MM.1S (cell line): ENCODE measurements at regions not wholly inside any gene's neighbourhood (a gene's known extent, or its start where the extent isn't known, plus 50 kb on each side); places are given as distances from the start of the nearest gene placed in this dataset.

Experiments used
- EZH2 ChIP-seq: fragments of 300-600 bp; sonication (generic); optimal IDR thresholded peaks from 2 replicates; pipeline ENCODE3; 2017; ENCODE audit warnings: low read depth, mild to moderate bottlenecking, antibody characterized with exemption, low read length, mixed read lengths
- EZH2phosphoT487 ChIP-seq: fragments of 300-600 bp; sonication (generic); IDR thresholded peaks from 2 replicates; pipeline ENCODE4 v1.6.1; 2018; ENCODE audit warnings: antibody characterized with exemption, low read length
- TF ChIP-seq, protein P1 (sequence below): fragments of 300-600 bp; sonication (generic); IDR thresholded peaks from 2 replicates; pipeline ENCODE4 v1.5.1; 2016; ENCODE audit warnings: antibody characterized with exemption, low read length, mixed read lengths

DNA sequence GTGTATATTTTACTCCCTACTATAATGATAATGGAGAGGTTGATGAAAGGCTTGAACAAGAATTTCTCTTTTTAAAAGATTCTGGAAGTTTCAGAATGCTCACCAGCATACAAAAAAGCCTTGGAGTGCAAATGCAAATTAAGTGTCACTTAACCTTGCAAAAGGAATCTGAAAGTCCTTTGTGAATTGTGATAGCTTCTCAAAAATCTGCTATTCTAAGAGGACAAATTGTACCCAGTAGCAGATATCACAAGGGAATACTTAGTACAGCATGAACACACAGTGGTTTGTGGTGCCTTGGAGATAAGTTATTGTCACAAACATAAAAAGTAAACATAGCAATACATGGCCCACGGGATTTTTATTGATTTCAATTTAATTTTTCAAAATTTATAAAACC, 1208.3 kb upstream of the B3GALT2 start:
- TF ChIP-seq, protein P1, sequence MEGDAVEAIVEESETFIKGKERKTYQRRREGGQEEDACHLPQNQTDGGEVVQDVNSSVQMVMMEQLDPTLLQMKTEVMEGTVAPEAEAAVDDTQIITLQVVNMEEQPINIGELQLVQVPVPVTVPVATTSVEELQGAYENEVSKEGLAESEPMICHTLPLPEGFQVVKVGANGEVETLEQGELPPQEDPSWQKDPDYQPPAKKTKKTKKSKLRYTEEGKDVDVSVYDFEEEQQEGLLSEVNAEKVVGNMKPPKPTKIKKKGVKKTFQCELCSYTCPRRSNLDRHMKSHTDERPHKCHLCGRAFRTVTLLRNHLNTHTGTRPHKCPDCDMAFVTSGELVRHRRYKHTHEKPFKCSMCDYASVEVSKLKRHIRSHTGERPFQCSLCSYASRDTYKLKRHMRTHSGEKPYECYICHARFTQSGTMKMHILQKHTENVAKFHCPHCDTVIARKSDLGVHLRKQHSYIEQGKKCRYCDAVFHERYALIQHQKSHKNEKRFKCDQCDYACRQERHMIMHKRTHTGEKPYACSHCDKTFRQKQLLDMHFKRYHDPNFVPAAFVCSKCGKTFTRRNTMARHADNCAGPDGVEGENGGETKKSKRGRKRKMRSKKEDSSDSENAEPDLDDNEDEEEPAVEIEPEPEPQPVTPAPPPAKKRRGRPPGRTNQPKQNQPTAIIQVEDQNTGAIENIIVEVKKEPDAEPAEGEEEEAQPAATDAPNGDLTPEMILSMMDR: no peak
- TF ChIP-seq EZH2phosphoT487 (no peak), EZH2 (no peak)
